ENCODE measurements at regions not wholly inside any gene's neighbourhood (a gene's known extent, or its start where the extent isn't known, plus 50 kb on each side); places are given as distances from the start of the nearest gene placed in this dataset.

- DNase-seq: no peak
Observed at GRCh38 chr11:128367573-128367972, 219.8 kb downstream of the ETS1 start.

- DNase-seq: no peak
Observed at GRCh38 chr11:128365044-128365443, 222.3 kb downstream of the ETS1 start.

- no peak for DNase-seq
Observed at GRCh38 chr11:128361451-128362020, 225.8 kb downstream of the ETS1 start.

GRCh38 chr11:128359515-128359914 lies 227.8 kb downstream of the ETS1 start:
- no peak for DNase-seq

- no peak for DNase-seq
Observed at GRCh38 chr11:128357073-128357472, 230.3 kb downstream of the ETS1 start.

- DNase-seq: no peak
Observed at GRCh38 chr11:128355558-128355957, 231.8 kb downstream of the ETS1 start.

- DNase-seq: no peak
Observed at GRCh38 chr11:128354476-128354875, 232.9 kb downstream of the ETS1 start.

GRCh38 chr11:128351168-128351567 lies 236.2 kb downstream of the ETS1 start:
- no peak for DNase-seq

- DNase-seq: no peak
Observed at GRCh38 chr11:128349650-128350299, 237.6 kb downstream of the ETS1 start.

GRCh38 chr11:128346804-128347203 lies 240.6 kb downstream of the ETS1 start:
- DNase-seq: no peak

- DNase-seq: no peak
Observed at GRCh38 chr11:128345316-128345715, 242.0 kb downstream of the ETS1 start.

- no peak for DNase-seq
Observed at GRCh38 chr11:128343870-128344269, 243.5 kb downstream of the ETS1 start.

- no peak for DNase-seq
Observed at GRCh38 chr11:128343135-128343514, 244.2 kb downstream of the ETS1 start.

- DNase-seq: no peak
Observed at GRCh38 chr11:128342511-128343134, 244.7 kb downstream of the ETS1 start.

GRCh38 chr11:128341280-128342248 lies 245.8 kb downstream of the ETS1 start:
- no peak for DNase-seq

GRCh38 chr11:128339792-128340191 lies 247.6 kb downstream of the ETS1 start:
- no peak for DNase-seq

GRCh38 chr11:128338811-128339210 lies 248.5 kb downstream of the ETS1 start:
- no peak for DNase-seq

GRCh38 chr11:128336203-128336602 lies 251.2 kb downstream of the ETS1 start:
- DNase-seq: no peak

GRCh38 chr11:128335729-128336128 lies 251.6 kb downstream of the ETS1 start:
- no peak for DNase-seq

GRCh38 chr11:128334311-128335044 lies 252.9 kb downstream of the ETS1 start:
- DNase-seq: no peak

GRCh38 chr11:128331317-128331716 lies 256.0 kb downstream of the ETS1 start:
- DNase-seq: no peak
